ENCODE measurements at regions not wholly inside any gene's neighbourhood (a gene's known extent, or its start where the extent isn't known, plus 50 kb on each side); places are given as distances from the start of the nearest gene placed in this dataset.
"Not testable (repeated sequence)": the region's sequence is repeated elsewhere in the genome, so short reads cannot be mapped to it uniquely, and the experiment has no call there.

GRCh38 chrX:66863721-66864120 is 224.8 kb upstream of the EDA2R start:
- H3K4me3 ChIP-seq (ENCODE audit: insufficient read length, low read depth), result no peak overlapping the region
- H3K27me3 ChIP-seq (ENCODE audit: insufficient read depth, insufficient read length), result no peaks in the 10 kb centered on the region
- H3K36me3 ChIP-seq (ENCODE audit: insufficient read depth, insufficient read length, low read length), result no peaks in the 10 kb centered on the region
- no peaks in the 10 kb centered on the region for H3K9me3 ChIP-seq (ENCODE audit: insufficient read depth, low read length)
- no peak for DNase-seq (ENCODE audit: low read depth, low spot score)
- H3K4me1 ChIP-seq (ENCODE audit: insufficient read depth, insufficient read length), result no peaks in the 10 kb centered on the region
- TF ChIP-seq YY1 (IDR thresholded peaks at IDR 0.05; ENCODE audit: insufficient read depth, insufficient read length), result no peak
- no peak overlapping the region for H3K9ac ChIP-seq (ENCODE audit: insufficient read length, low read depth)

- Histone ChIP-seq H3K4me1 (ENCODE audit: insufficient read depth, insufficient read length) (no peaks in the 10 kb centered on the region), H3K9ac (ENCODE audit: insufficient read length, low read depth) (no peak overlapping the region), H3K9me3 (ENCODE audit: insufficient read depth, low read length) (no peaks in the 10 kb centered on the region), H3K36me3 (ENCODE audit: insufficient read depth, insufficient read length, low read length) (no peaks in the 10 kb centered on the region), H3K4me3 (ENCODE audit: insufficient read length, low read depth) (no peak overlapping the region), H3K27me3 (ENCODE audit: insufficient read depth, insufficient read length) (no peaks in the 10 kb centered on the region)
- no peak for DNase-seq (ENCODE audit: low read depth, low spot score)
- no peak for TF ChIP-seq ZNF274 (IDR thresholded peaks at IDR 0.05; ENCODE audit: low read depth, low read length)
- no peak for TF ChIP-seq SUZ12 (IDR thresholded peaks at IDR 0.05; ENCODE audit: extremely low read depth, insufficient read depth, insufficient read length)
- no peak for TF ChIP-seq YY1 (IDR thresholded peaks at IDR 0.05; ENCODE audit: insufficient read depth, insufficient read length)
These were observed 194.5 kb upstream of the EDA2R start for GRCh38 chrX:66833426-66833825.

- DNase-seq (ENCODE audit: low read depth, low spot score), result no peak
- Histone ChIP-seq H3K9ac (ENCODE audit: insufficient read length, low read depth) (no peak overlapping the region), H3K27me3 (ENCODE audit: insufficient read depth, insufficient read length) (no peaks in the 10 kb centered on the region), H3K4me1 (ENCODE audit: insufficient read depth, insufficient read length) (no peaks in the 10 kb centered on the region), H3K36me3 (ENCODE audit: insufficient read depth, insufficient read length, low read length) (no peaks in the 10 kb centered on the region), H3K9me3 (ENCODE audit: insufficient read depth, low read length) (no peaks in the 10 kb centered on the region), H3K4me3 (ENCODE audit: insufficient read length, low read depth) (no peak overlapping the region)
- TF ChIP-seq ZNF274 (IDR thresholded peaks at IDR 0.05; ENCODE audit: low read depth, low read length) (no peak), YY1 (IDR thresholded peaks at IDR 0.05; ENCODE audit: insufficient read depth, insufficient read length) (no peak), SUZ12 (IDR thresholded peaks at IDR 0.05; ENCODE audit: extremely low read depth, insufficient read depth, insufficient read length) (no peak)
These were observed 176.3 kb upstream of the EDA2R start for GRCh38 chrX:66815227-66815626.

- H3K9ac ChIP-seq (ENCODE audit: insufficient read length, low read depth); H3K36me3 ChIP-seq (ENCODE audit: insufficient read depth, insufficient read length, low read length); DNase-seq (ENCODE audit: low read depth, low spot score); H3K9me3 ChIP-seq (ENCODE audit: insufficient read depth, low read length); H3K4me1 ChIP-seq (ENCODE audit: insufficient read depth, insufficient read length); H3K27me3 ChIP-seq (ENCODE audit: insufficient read depth, insufficient read length); H3K4me3 ChIP-seq (ENCODE audit: insufficient read length, low read depth): not testable (repeated sequence)
These were observed 155.6 kb upstream of the EDA2R start for GRCh38 chrX:66794514-66794913.

- no peaks in the 10 kb centered on the region for H3K4me1 ChIP-seq (ENCODE audit: insufficient read depth, insufficient read length)
- H3K36me3 ChIP-seq (ENCODE audit: insufficient read depth, insufficient read length, low read length), result no peaks in the 10 kb centered on the region
- no peaks in the 10 kb centered on the region for H3K9me3 ChIP-seq (ENCODE audit: insufficient read depth, low read length)
- TF ChIP-seq ZNF274 (IDR thresholded peaks at IDR 0.05; ENCODE audit: low read depth, low read length), result no peak
- no peak for TF ChIP-seq SUZ12 (IDR thresholded peaks at IDR 0.05; ENCODE audit: extremely low read depth, insufficient read depth, insufficient read length)
- no peak for TF ChIP-seq YY1 (IDR thresholded peaks at IDR 0.05; ENCODE audit: insufficient read depth, insufficient read length)
- H3K4me3 ChIP-seq (ENCODE audit: insufficient read length, low read depth), result no peak overlapping the region
- H3K27me3 ChIP-seq (ENCODE audit: insufficient read depth, insufficient read length), result no peaks in the 10 kb centered on the region
- no peak for DNase-seq (ENCODE audit: low read depth, low spot score)
- no peak overlapping the region for H3K9ac ChIP-seq (ENCODE audit: insufficient read length, low read depth)
These were observed 127.4 kb upstream of the EDA2R start for GRCh38 chrX:66766318-66766717.

- Histone ChIP-seq H3K9ac (ENCODE audit: insufficient read length, low read depth) (no peak overlapping the region), H3K9me3 (ENCODE audit: insufficient read depth, low read length) (no peaks in the 10 kb centered on the region), H3K4me3 (ENCODE audit: insufficient read length, low read depth) (no peak overlapping the region), H3K36me3 (ENCODE audit: insufficient read depth, insufficient read length, low read length) (no peaks in the 10 kb centered on the region), H3K27me3 (ENCODE audit: insufficient read depth, insufficient read length) (no peaks in the 10 kb centered on the region), H3K4me1 (ENCODE audit: insufficient read depth, insufficient read length) (no peaks in the 10 kb centered on the region)
- TF ChIP-seq SUZ12 (IDR thresholded peaks at IDR 0.05; ENCODE audit: extremely low read depth, insufficient read depth, insufficient read length), result no peak
- TF ChIP-seq ZNF274 (IDR thresholded peaks at IDR 0.05; ENCODE audit: low read depth, low read length), result no peak
- TF ChIP-seq YY1 (IDR thresholded peaks at IDR 0.05; ENCODE audit: insufficient read depth, insufficient read length), result no peak
- no peak for DNase-seq (ENCODE audit: low read depth, low spot score)
These were observed 121.8 kb upstream of the EDA2R start for GRCh38 chrX:66760651-66761050.

- H3K4me3 ChIP-seq (ENCODE audit: insufficient read length, low read depth), result no peak overlapping the region
- no peaks in the 10 kb centered on the region for H3K9me3 ChIP-seq (ENCODE audit: insufficient read depth, low read length)
- DNase-seq (ENCODE audit: low read depth, low spot score), result no peak
These were observed 117.8 kb upstream of the EDA2R start for GRCh38 chrX:66756717-66757116.

GRCh38 chrX:66751136-66751782 is 112.4 kb upstream of the EDA2R start:
- Histone ChIP-seq H3K9ac (ENCODE audit: insufficient read length, low read depth) (no peak overlapping the region), H3K36me3 (ENCODE audit: insufficient read depth, insufficient read length, low read length) (no peaks in the 10 kb centered on the region), H3K4me1 (ENCODE audit: insufficient read depth, insufficient read length) (no peaks in the 10 kb centered on the region), H3K9me3 (ENCODE audit: insufficient read depth, low read length) (no peaks in the 10 kb centered on the region), H3K4me3 (ENCODE audit: insufficient read length, low read depth) (no peak overlapping the region), H3K27me3 (ENCODE audit: insufficient read depth, insufficient read length) (no peaks in the 10 kb centered on the region)
- no peak for TF ChIP-seq SUZ12 (IDR thresholded peaks at IDR 0.05; ENCODE audit: extremely low read depth, insufficient read depth, insufficient read length)
- no peak for DNase-seq (ENCODE audit: low read depth, low spot score)

More at GRCh38 chrX:66756717-66757116, 117.8 kb upstream of the EDA2R start:
- Histone ChIP-seq H3K36me3 (ENCODE audit: insufficient read depth, insufficient read length, low read length) (no peaks in the 10 kb centered on the region), H3K9ac (ENCODE audit: insufficient read length, low read depth) (no peak overlapping the region), H3K4me1 (ENCODE audit: insufficient read depth, insufficient read length) (no peaks in the 10 kb centered on the region), H3K27me3 (ENCODE audit: insufficient read depth, insufficient read length) (no peaks in the 10 kb centered on the region)
- TF ChIP-seq YY1 (IDR thresholded peaks at IDR 0.05; ENCODE audit: insufficient read depth, insufficient read length), result no peak
- TF ChIP-seq SUZ12 (IDR thresholded peaks at IDR 0.05; ENCODE audit: extremely low read depth, insufficient read depth, insufficient read length), result no peak
- no peak for TF ChIP-seq ZNF274 (IDR thresholded peaks at IDR 0.05; ENCODE audit: low read depth, low read length)

- H3K4me3 ChIP-seq (ENCODE audit: insufficient read length, low read depth); H3K27me3 ChIP-seq (ENCODE audit: insufficient read depth, insufficient read length); H3K9ac ChIP-seq (ENCODE audit: insufficient read length, low read depth); H3K9me3 ChIP-seq (ENCODE audit: insufficient read depth, low read length); H3K36me3 ChIP-seq (ENCODE audit: insufficient read depth, insufficient read length, low read length); DNase-seq (ENCODE audit: low read depth, low spot score); H3K4me1 ChIP-seq (ENCODE audit: insufficient read depth, insufficient read length): not testable (repeated sequence)
These were observed 105.6 kb upstream of the EDA2R start for GRCh38 chrX:66744519-66744918.
